LoVo (cell line): ENCODE measurements at regions not wholly inside any gene's neighbourhood (a gene's known extent, or its start where the extent isn't known, plus 50 kb on each side); places are given as distances from the start of the nearest gene placed in this dataset.
"Not testable (repeated sequence)": the region's sequence is repeated elsewhere in the genome, so short reads cannot be mapped to it uniquely, and the experiment has no call there.

ENCODE experiments used
- DNase-seq: peaks from one replicate; pipeline ENCODE4 v3.0.0-alpha.2; 2016; ENCODE audit warnings: low spot score

DNA sequence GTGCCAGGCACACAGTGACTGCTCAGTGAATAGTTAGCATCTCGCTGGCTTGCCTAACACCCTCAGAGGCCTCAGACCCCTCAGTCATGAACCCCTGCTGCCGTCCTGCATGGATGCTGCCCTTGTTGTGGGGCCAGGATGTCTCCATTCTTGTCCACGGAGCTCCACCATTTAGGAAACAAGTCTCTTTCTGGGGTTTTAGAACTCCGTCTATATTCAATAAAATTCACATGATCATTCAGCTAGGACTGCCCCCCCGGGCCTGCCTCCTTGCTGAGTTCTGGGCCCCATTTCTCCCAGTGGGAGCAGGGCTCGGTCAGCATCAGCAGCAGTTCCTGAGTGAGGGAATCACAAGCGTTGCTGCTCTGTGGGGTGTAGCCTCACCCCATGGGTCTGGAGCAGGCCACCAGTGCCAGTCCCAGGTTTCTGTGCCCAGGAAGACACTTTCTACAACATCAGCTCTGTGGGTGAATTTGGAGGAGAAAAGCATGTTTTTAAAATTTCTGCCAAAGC is 134.1 kb downstream of the RHOU start:
- no peak for DNase-seq

GRCh38 chr1:228870041-228870713 is 134.9 kb downstream of the RHOU start:
- no peak for DNase-seq

DNA sequence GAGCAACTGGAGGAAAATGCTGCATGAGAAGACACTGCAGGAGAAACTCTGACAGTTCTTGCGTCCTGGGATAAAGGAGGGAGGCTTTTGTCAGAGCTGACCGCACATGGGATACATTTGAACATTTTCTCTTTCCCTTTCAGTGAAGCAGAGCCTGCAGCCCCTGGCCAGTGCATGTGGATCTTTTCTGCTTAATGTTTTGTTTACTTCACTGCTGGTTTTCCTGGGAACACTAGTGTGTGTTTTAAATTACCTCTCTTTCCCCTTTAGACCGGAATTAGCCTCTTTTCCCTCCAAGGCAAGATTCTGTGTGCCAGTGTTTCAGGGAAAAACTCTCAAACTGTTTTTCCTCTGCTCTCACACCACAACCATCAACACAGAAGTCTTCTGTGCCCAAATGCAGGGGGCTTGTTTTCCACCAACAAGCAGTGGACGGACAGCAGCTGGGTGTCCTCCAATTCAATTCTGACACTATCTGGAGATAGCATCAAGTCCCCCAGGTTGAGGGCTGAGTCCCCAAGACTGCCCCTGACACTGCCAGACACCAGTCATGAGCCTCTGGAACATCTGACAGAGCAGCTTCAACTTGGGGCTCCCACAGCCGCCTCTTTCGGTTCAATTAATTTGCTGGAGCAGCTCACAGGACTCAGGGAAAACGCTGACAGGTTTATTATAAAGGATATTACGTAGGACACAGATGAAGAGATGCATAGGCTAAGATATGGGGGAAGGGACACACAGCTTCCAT is 136.2 kb downstream of the RHOU start:
- DNase-seq = no peak

DNA sequence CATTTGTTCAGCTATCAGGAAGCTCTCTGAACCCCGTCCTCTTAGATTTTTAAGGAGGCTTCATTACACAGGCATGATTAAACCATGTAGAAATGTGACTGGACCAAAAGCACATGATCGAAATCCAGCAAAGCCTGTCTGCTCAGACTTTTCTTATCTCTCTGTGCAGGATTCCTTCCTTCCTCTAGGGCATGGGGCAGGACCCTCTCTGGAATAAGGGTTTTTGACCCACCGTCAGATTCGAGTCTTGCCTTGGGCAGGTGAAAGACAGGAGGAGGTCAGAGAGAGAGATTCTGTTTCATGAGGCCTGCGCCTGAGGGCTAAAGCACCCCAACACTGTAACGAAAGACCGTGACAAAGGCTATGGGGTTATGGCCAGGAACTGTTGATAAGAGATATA is 136.8 kb downstream of the RHOU start:
- no peak for DNase-seq

GRCh38 chr1:228873709-228874108 is 138.4 kb downstream of the RHOU start:
- DNase-seq = no peak

- no peak for DNase-seq
Observed at GRCh38 chr1:228875741-228876140, 140.5 kb downstream of the RHOU start.

- DNase-seq = no peak
Observed at GRCh38 chr1:228876187-228876586, 140.9 kb downstream of the RHOU start.

DNA sequence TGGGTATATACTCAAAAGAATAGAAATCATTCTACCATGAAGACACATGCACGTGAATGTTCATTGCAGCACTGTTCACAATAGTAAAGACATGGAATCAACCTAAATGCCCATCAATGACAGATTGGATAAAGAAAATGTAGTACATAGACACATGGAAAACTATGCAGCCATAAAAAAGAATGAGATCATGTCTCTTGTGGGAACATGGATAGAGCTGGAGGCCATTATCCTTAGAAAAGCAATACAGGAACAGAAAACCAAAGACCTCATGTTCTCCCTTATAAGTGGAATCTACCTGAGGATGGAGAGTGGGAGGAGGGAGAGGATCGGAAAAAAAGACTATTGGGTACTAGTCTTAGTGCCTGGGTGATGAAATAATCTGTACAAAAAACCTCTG is 143.9 kb downstream of the RHOU start:
- DNase-seq = no peak

DNA sequence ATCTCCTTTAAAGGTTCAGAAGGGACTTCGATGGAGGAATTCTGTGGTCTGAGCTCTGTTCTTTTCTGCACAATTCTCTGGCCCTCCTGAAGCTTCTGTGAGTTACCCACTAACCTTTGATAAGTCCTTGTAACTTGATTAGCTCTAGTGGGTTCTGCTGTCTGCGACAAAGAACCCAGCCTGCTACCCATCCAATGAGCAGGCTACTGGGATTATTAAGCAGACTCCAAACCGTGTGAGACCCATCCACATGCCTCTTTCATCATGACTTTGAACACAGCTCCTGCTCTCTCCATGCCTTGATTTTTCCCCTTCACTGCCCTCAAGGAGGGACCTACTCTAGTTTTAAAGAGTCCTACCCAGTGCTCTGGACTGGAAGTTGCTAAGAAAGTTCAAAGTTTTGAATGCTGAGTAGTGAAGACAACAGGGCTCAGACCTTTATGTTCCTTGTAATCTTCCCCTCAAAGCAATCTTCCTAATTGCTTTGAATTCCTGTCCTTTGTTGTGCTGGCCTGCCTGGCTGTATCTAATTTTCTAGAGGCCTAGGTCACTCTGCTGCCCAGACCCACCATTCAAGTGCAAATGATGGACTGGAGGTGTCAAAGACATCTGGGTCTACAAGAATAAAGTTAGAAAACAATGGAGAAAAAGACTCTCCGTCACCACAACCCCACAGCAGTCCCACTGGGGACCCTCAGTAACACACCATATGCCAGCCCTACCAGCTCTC is 146.9 kb downstream of the RHOU start:
- no peak for DNase-seq

GRCh38 chr1:228882771-228883450 is 147.6 kb downstream of the RHOU start:
- DNase-seq = no peak

DNA sequence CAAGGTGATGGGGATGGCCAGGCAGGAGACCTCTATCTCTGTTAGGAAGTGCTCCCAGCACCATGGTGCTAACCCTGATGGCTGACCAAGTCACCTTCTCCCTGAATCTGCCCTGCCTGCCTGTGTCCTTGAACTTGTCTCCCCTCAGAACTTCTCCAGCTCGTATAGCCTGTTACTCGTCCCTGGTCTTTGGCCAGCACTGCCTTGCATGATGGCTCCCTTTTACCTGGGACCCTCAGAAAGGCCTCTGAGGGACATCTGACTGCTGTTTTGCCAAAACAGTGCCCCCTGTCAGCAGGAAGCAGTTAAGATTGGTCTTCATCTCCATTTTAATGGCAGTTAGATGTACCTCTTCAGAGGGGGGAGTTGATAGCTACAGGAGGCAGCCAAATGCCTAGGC is 148.3 kb downstream of the RHOU start:
- no peak for DNase-seq

DNA sequence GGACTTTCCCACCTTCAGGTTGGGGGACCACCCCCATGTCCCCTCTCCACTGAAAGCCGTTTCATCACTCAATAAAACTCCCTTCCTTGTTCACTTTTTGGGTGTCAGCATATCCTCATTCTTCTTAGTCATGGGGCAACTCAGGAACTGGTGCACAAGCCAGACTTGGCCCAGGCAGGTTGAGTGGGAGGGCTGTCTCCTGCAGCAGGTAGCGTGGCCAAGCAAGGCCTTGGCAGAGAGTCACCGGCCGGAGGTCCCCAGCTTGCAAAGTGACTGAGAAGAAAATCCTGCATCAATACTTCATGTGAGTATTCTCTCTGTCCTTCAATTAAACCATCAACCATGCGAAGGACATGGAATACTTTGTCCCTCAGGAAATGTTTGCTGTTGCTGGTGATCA is 148.9 kb downstream of the RHOU start:
- DNase-seq = no peak

DNA sequence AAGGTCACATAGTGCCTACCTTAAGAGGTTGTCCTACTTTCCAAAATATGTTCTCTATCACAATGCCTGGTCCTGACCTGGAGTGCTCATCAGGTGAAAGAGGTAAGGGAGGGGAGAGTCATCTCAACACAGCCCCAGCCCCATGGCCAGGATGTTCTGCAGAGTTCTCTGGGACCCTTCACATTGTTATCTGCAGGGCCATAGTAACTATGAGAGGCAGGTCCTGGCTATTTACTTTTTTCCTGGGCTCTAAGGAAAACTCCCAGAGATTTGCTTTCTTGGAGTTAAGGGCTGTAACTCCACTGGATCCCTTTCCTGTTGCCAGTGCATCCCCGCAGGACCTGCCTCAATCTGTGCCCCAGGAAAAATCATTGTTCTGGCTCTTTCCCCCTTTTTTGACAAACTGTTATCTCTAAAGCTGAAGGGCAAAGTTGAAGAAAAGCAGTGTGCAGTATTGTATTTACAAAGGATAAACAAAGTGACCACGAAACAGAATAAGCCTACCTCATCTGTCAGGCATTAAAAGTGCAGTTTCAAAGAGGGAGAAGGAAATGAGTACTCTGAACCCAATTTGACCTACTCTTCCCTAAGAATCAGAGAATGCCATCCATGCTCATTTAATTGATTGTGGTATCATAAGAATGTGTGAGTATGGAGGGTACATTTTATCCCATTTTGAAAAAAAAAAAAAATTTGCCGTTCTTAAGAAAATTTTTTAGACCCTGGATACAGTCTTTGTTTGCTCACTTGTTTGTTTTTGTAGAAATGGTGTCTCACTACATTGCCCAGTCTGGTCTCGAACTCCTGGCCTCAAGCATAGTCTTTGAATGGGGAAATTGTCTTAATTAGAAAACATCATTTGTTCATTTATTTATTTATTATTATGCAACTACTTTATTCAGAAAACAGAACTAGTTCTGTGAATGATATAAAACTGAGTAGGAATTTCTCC is 149.6 kb downstream of the RHOU start:
- no peak for DNase-seq

GRCh38 chr1:228885845-228886244 is 150.6 kb downstream of the RHOU start:
- no peak for DNase-seq

DNA sequence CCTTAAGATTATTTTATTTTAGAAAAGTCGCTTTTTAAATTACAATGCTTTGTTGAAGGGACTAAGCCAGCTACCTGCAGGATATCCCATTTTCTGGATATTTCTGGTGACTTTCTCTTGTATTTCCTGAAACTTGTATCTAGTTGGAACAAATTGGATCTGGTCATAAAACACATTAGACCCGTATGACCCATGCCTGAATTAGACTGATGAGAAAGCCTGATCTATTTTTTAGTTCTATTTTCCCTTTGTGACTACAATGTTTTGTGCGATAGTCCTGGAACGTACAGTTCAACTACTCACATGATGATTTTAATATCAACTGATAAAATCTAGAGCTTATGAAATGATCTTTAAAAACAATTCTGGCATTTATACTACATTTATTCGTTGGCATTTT is 151.8 kb downstream of the RHOU start:
- DNase-seq = no peak

DNA sequence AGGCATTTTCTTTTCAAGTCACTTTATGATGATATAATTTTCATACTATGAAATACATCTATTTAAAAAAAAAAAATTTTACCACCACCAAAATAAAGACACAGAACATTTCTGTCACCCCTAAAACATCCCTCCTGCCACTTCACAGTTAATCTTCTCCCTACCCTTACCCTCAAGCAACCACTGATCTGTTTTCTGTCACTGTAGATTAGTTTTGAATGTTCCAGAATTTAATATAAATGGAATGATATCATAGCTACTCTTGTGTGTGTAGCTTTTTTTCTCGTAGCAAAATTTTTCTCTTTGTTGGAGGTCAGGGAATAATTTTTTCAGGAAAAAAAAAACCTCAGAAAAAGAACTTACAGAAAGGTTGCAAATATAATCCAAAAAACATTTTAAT is 152.7 kb downstream of the RHOU start:
- DNase-seq = no peak

DNA sequence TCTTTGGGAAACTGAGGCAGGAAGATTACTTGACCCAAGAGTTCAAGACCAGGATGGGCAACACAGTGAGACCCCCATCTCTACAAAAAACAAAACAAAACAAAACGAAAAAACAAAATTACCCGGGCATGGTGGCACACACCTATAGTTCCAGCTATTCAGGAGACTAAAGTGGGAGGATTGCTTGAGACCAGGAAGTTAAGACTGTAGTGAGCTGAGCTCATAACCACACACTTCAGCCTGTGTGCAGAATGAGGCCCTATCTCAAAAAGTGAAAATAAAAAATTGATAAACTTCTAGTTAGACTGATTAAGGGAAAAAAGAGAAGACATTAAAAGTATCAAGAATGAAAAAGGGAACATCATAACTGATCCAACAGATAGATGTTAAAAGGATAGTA is 154.0 kb downstream of the RHOU start:
- DNase-seq = no peak

GRCh38 chr1:228891272-228892034 is 156.2 kb downstream of the RHOU start:
- DNase-seq = no peak

GRCh38 chr1:228892200-228892599 is 156.9 kb downstream of the RHOU start:
- not testable (repeated sequence) for DNase-seq

GRCh38 chr1:228894442-228894989 is 159.2 kb downstream of the RHOU start:
- DNase-seq = no peak
